PC-3 (cell line): ENCODE measurements at regions not wholly inside any gene's neighbourhood (a gene's known extent, or its start where the extent isn't known, plus 50 kb on each side); places are given as distances from the start of the nearest gene placed in this dataset.

Experiments
- CTCF ChIP-seq: fragments of 300-600 bp; sonication (generic); conservative IDR thresholded peaks from 2 replicates; pipeline ENCODE4 v1.5.1; 2017; ENCODE audit warnings: antibody characterized with exemption, low read depth, mild to moderate bottlenecking, low read length
- EZH2 ChIP-seq: fragments of 300-600 bp; sonication (generic); IDR thresholded peaks from one replicate; pipeline ENCODE4 v1.6.1; 2017; ENCODE audit warnings: antibody characterized with exemption, mild to moderate bottlenecking, low read length; ENCODE audit not compliant: unreplicated experiment

- TF ChIP-seq CTCF (no peak), EZH2 (no peak)
These were observed 620.5 kb upstream of the CITED2 start for GRCh38 chr6:139994998-139995397.
